NCI-H2029 (cell line): ENCODE measurements at regions not wholly inside any gene's neighbourhood (a gene's known extent, or its start where the extent isn't known, plus 50 kb on each side); places are given as distances from the start of the nearest gene placed in this dataset.
"Not testable (repeated sequence)": the region's sequence is repeated elsewhere in the genome, so short reads cannot be mapped to it uniquely, and the experiment has no call there.

ENCODE experiments used
- DNase-seq: peaks from one replicate; lab custom pipeline; 2025; lab: John Stamatoyannopoulos, UW

- no peak for DNase-seq
Measured at GRCh38 chr9:96156171-96156974, 145.6 kb downstream of the HSD17B3 start.

DNA sequence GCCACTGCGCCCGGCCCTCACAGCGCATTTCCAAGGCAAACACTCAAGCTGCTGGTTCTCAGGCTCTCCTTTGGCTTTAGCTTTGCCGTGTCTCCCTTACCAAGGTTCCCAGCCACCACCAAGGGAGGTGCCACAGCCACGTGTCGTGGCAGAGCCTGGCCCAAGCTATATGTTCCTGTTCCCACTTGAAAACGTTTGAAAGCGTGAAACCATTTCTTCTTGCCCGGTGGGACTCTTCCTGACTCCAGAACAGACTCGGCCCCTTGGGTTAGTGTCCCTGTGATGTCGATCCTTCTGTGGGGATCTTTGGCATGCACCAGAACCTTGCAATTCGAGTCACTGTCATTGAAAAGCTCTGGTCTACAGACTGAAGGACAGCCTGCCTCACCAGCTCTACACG is 147.9 kb downstream of the HSD17B3 start:
- no peak for DNase-seq

DNA sequence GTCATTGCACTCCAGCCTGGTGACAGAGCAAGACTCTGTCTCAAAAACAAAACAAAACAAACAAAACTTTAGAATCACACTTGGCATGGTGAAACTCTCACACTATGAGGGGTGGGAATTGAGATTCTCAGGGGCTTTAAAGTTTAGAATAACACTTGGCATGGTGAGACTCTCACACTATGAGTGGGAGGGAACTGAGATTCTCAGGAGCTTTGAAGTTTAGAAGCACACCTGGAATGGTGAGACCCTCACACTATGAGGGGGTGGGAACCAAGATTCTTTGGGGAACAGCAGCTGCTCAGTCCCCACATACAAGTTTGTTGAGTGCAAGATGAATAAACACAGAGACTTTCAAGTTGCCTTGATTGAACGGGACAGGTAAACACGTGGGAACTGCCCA is 149.4 kb downstream of the HSD17B3 start:
- DNase-seq = no peak

DNA sequence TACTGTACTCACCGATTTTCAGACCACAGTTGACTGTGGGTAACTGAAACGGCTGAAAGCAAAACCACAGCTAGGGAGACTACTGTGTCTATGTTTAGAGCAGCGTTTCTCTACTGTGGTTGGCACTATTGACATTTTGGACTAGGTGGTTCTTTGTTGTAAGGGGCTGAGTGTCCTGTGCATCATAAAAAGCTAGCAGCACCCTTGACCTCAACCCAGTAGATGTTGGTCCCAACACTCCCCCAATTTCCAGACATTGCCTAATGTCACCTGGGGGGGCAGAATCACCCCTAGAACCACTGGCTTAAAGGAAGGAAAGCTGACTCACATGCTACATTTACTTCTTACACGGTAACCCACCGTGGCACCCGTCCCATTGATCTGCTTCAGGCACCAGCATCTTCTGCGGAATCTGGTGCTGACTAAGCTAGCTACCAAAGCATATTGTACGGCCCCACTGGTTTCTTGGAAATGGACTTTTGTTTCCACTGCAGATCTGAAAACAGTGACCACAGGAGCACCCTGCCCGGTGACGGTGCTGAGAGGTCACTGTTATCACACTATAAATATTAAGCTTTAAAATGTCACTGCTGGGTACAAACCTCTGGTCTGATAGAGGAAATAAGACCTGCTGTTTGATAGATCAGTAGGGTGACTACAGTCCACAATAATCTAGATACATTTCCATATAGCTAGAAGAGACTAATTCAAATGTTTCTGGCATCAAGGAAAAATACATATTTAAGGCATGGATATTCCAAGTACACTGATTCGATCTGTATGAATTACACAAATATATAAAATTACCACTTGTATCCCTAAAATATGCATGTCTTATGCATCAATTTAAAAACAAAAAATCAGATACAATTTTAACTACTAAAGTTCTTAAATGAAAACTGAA is 151.4 kb downstream of the HSD17B3 start:
- no peak for DNase-seq

DNA sequence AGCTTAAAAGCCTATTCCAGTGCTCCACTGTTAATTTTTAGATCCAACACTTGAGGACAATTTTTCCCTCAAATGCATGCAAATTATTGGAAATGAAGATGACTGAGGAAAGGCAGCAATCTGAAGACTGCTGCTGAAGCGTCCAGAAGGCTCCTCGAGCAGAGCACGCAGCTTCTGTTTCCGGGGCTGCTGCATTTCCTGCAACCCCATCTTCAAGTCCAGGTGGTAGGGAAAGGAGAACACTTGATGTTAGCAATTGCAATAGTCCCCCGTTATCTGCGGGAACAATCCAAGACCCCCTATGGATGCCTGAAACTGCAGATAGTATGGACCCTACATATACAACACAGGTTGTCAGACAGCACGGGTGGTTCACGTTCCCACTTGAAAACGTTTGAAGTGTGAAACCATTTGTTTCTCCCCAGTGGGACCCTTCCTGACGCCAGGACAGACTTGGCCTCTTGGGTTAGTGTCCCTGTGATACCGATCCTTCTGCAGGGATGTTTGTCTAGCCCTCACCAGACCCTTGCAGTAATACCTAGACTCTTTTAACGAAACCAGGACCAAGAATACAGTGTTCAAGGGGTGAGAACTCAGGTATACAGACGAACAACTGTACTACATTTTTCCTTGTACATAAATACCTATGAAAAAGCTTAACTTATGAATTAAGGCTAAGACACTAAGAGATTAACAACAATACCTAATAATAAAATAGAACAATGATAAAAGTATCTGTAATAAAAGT is 152.3 kb downstream of the HSD17B3 start:
- DNase-seq = no peak

DNA sequence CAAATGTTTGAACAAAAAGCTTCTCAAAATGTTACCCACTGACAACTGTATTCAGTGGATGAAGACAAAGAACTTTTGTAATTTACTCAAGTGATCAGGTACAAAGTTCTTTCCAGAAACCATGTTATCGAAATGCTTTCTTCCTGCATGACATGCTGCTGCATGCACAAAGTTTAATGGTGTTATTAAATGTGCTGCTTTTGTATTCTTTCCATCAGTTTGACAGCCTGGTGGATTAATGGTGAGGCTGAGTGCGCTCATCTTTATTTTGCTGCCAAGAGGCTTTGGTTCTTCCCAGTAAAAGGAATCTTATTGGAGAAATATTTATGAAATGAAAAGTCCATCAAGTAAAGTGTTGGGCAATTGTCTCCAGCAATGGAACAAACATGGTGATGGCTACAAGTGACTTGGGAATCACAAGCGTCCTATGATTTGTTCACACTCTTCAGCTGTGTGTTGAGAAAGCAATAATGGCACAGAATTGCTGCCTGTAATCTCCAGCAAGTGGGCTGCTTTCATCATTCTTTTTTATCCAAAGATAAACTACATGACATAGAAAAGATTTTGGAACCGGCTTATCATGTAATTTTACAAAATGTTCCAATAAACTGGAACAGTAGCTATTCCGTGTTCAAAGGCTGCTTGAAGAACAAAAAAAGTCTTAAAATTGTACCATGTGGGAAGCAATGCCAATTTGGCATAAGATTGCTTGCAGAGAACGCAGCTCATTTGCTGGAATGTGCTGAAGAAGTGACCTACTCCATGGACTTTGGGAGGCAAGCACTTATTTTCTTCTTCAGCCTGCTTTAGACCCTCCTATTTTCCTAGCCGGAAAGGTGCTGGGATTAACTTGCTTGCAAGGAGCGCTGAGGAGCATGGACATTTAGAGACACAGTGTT is 153.1 kb downstream of the HSD17B3 start:
- DNase-seq = no peak

DNA sequence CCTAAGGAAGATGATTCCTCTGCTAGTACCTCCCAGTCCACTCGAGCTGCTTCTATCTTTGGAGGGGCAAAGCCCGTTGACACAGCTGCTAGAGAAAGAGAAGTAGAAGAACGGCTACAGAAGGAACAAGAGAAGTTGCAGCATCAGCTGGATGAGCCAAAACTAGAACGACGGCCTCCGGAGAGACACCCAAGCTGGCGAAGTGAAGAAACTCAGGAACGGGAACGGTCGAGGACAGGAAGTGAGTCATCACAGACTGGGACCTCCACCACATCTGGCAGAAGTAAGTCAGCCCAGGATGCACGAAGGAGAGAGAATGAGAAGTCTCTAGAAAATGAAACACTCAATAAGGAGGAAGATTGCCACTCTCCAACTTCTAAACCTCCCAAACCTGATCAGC is 154.9 kb downstream of the HSD17B3 start:
- not testable (repeated sequence) for DNase-seq

DNA sequence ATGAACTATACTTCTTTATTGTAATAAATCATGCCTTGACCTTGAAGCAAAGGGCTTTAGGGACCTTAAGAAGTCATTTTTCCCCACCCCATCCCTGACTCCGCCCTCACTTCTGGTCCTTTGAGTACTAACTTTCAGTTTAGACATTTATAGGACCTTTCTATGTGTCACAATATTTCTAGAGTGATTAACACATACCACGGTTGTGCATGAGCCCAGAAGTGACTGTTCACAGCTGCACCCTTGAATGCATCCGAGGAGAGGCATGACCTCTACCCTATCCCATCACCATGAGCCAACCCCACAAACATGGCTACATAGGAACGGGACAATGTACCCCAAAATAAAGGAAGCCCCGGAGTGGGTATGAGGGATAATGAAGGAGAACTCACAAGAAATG is 160.3 kb downstream of the HSD17B3 start:
- DNase-seq = no peak

DNA sequence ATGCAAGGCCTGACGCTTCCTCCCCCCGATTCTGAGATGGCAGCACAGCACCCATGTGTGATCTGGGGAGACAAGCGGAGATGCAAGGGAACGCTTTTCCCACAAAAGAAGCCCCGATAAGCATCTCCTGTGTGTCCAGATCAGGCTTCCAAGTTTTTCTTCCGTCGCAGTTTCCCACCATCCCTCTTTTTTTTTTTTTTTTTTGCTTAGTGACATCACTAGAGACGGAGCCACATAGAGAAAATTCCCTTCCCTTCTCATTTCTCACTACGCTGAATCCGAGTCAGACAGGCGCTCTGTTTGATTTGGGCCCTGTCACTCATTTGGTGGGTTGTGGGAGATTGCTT is 160.9 kb downstream of the HSD17B3 start:
- DNase-seq = no peak

GRCh38 chr9:96140296-96141127 is 161.5 kb downstream of the HSD17B3 start:
- no peak for DNase-seq

GRCh38 chr9:96139592-96140295 is 162.2 kb downstream of the HSD17B3 start:
- DNase-seq = no peak

DNA sequence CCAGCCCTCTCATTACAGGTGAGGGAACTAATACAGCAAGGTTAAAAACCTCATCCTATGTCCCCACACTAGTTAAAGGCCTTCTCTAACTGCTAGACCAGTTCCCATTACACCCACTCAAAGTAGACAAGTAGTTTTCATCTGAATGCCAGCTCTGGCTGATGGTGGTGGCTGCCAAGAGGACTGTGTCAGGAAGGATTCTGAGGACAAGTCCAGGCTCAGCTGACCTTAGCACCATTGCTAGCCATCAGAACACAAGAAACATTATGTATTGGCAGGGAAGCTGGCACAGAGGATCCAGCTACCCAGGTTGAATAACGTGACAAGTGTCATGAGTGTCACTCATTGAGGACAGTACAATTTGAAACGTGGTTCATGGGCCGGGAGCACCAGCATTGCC is 163.4 kb downstream of the HSD17B3 start:
- no peak for DNase-seq

- no peak for DNase-seq
Measured at GRCh38 chr9:96137671-96138429, 164.1 kb downstream of the HSD17B3 start.

- no peak for DNase-seq
Measured at GRCh38 chr9:96136992-96137670, 164.8 kb downstream of the HSD17B3 start.

DNA sequence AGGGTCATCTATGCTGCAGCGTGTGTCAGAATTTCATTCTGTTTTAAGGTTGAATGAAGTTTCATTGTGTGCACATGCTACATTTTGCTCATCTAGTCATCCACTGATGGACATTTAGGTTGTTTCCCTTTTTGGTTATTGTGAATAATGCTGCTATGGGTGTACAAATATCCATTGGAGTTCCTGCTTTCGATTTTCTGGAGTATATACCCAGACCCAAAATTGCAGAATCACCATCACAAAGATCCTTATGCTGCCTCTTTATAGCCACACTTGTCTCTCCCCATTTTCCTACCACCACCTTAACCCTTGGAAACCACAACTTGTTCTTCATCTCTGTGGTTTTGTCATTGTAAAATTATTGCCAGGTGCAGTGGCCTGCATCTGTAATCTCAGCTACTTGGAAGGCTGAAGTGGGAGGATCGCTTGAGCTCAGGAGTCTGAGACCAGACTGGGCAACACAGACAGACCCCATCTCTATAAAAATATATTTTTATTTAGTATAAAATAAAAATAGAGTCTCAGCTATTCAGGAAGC is 166.2 kb downstream of the HSD17B3 start:
- DNase-seq = no peak

DNA sequence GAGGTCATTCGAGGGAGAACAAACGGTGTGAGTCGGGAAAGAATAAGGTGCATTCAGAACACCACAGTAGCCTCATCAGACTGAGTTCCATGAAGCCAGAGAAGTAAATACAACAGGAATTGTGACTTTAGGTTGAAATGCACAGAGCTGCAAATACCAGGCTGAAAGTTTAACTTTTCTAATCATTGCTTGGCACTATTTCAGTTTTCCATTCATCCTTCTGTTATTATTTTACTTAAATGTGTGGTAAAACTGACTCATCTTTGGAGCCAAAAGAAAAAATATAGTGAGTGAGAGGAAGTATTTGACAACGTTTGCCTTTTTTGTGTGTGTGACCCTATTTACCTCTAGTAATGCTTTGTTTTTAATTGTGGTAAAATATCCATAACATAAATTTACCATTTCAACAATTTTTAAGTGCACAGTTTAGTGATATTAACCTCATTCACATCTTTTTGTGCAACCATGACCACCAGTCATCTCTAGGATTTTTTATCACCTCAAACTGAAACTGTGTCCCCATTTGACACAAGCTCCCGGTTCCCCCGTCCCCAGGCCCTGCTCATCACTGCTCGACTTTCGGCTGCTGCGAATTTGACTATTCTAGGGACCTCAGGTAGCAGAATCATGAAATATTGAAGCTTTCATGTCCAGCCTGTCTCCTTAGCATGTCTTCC is 166.8 kb downstream of the HSD17B3 start:
- DNase-seq = no peak

DNA sequence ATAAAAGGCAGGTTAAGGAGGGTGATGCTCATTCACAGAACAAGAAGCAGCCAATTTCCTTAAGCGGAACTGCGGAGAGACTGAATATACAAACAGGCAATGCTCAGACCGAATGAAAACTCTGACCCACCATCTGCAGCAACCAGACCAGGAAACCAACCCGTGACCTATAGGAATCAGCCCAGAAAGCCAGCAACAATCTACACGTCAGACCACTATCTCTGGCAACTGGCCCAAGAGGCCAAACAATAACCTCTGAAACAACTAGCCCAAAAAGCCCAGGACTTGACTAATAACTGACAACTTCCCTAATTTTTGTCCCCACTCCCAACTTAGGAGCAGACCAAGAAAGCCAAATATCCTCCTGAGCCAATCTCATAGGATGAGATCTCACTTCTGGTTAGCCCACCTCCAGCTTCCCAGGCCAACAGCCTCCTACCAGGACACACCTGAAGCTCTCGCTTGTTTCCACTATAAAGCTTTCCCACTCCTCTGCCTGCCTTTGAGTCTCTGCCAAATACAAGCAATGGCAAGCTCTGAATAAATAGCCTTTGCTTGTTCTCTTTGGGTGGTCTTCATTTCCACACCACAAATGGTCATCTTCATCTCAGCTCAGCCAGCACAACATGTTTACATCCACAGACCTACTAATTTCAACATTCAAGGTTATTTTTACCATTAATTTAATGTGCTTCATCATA is 168.5 kb downstream of the HSD17B3 start:
- no peak for DNase-seq
